HL-60 (cell line): ENCODE measurements at regions not wholly inside any gene's neighbourhood (a gene's known extent, or its start where the extent isn't known, plus 50 kb on each side); places are given as distances from the start of the nearest gene placed in this dataset.

ENCODE experiments used
- GABPA ChIP-seq: IDR thresholded peaks from 2 replicates; pipeline ENCODE4 v1.6.1; 2012; ENCODE audit warnings: low read depth
- POLR2AphosphoS5 ChIP-seq: IDR thresholded peaks from 2 replicates; pipeline ENCODE4 v1.6.1; 2012; ENCODE audit warnings: low read depth
- TF ChIP-seq, protein P1 (sequence below): IDR thresholded peaks from one replicate; pipeline ENCODE4 v1.5.1; 2011; ENCODE audit warnings: low read length, control low read depth, inconsistent platforms; ENCODE audit not compliant: insufficient read depth
- TF ChIP-seq, protein P2 (sequence below): IDR thresholded peaks from 2 replicates; pipeline ENCODE4 v1.6.1; 2012; ENCODE audit warnings: low read depth; ENCODE audit not compliant: insufficient replicate concordance

DNA sequence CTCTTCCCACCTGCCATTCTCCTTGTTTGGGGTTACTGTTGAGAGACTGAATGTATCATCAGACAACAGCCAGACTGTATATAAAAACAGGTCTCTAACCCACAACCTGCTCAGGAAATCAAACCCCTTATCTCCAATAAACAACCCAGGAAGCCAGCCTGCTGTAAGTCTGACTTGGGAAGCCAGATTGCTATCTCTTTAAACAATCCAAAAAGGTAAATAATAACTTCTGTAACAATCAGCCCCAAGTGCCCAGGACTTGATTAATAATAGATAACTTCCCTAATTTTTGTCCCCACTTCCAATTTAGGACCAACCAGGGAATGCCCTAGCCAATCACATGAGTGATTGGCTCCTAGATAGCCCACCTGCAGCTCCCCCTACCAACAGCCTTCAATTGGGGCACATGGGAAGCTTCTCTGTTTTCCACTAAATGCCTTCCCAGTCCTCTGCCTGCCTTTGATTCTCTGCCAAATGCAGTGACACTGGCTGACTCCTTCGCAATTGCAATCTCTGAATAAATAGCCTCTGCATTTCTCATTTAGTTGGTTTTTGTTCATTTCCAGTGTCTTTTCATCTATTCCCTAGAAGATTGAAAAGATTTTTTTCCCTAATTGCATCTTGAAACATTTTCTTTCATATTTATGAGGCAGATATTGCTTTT is 117.1 kb upstream of the TAB2 start:
- TF ChIP-seq, protein P1, sequence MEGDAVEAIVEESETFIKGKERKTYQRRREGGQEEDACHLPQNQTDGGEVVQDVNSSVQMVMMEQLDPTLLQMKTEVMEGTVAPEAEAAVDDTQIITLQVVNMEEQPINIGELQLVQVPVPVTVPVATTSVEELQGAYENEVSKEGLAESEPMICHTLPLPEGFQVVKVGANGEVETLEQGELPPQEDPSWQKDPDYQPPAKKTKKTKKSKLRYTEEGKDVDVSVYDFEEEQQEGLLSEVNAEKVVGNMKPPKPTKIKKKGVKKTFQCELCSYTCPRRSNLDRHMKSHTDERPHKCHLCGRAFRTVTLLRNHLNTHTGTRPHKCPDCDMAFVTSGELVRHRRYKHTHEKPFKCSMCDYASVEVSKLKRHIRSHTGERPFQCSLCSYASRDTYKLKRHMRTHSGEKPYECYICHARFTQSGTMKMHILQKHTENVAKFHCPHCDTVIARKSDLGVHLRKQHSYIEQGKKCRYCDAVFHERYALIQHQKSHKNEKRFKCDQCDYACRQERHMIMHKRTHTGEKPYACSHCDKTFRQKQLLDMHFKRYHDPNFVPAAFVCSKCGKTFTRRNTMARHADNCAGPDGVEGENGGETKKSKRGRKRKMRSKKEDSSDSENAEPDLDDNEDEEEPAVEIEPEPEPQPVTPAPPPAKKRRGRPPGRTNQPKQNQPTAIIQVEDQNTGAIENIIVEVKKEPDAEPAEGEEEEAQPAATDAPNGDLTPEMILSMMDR: no peak
- TF ChIP-seq GABPA: no peak
- no peak for TF ChIP-seq POLR2AphosphoS5
- TF ChIP-seq, protein P2, sequence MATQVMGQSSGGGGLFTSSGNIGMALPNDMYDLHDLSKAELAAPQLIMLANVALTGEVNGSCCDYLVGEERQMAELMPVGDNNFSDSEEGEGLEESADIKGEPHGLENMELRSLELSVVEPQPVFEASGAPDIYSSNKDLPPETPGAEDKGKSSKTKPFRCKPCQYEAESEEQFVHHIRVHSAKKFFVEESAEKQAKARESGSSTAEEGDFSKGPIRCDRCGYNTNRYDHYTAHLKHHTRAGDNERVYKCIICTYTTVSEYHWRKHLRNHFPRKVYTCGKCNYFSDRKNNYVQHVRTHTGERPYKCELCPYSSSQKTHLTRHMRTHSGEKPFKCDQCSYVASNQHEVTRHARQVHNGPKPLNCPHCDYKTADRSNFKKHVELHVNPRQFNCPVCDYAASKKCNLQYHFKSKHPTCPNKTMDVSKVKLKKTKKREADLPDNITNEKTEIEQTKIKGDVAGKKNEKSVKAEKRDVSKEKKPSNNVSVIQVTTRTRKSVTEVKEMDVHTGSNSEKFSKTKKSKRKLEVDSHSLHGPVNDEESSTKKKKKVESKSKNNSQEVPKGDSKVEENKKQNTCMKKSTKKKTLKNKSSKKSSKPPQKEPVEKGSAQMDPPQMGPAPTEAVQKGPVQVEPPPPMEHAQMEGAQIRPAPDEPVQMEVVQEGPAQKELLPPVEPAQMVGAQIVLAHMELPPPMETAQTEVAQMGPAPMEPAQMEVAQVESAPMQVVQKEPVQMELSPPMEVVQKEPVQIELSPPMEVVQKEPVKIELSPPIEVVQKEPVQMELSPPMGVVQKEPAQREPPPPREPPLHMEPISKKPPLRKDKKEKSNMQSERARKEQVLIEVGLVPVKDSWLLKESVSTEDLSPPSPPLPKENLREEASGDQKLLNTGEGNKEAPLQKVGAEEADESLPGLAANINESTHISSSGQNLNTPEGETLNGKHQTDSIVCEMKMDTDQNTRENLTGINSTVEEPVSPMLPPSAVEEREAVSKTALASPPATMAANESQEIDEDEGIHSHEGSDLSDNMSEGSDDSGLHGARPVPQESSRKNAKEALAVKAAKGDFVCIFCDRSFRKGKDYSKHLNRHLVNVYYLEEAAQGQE: no peak
